Activated CD8-positive, alpha-beta memory T cell treated with anti-CD3 and anti-CD28 coated beads for 36 hours (primary cell): ENCODE measurements at regions not wholly inside any gene's neighbourhood (a gene's known extent, or its start where the extent isn't known, plus 50 kb on each side); places are given as distances from the start of the nearest gene placed in this dataset.
"Not testable (repeated sequence)": the region's sequence is repeated elsewhere in the genome, so short reads cannot be mapped to it uniquely, and the experiment has no call there.

Source experiments
- CTCF ChIA-PET: fragments of 350-600 bp; sonication (Branson Sonifier 250); formaldehyde crosslinking; loops from one replicate; lab custom pipeline; 2021; ENCODE audit warnings: antibody characterized with exemption; lab: Charles Lee
- POLR2A ChIA-PET: fragments of 350-600 bp; sonication (Branson Sonifier 250); formaldehyde crosslinking; loops from one replicate; lab custom pipeline; 2021; ENCODE audit warnings: antibody characterized with exemption; lab: Charles Lee

DNA sequence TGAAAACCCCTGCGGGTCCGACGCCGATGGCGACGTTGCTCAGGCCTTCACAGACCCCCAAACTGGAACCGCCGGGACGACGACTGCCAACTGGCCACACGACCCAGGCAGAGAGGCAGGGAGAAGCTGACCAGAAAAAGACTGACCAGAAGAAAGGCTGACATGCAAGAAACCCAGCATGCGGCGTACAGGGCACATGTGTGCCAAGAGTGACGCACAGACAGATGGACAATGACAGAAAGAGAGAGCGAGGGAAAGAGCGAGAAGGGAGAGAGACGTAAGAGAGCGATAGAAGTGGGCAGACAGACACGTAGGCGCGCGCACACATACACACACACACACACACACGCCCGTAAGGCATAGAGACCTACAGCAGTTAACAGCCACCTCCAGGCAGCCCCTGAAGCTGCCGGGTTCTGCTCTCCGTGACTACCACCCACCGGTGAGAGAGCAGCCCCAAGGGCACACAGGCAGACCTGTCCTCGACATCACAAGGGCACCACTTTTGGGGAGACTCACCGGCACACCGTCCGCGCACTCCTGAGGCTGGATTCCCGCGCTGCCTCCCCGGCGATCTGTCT lies 67.2 kb upstream of the ZNF527 start:
- ChIA-PET CTCF (no interaction called here), POLR2A (no interaction called here)

DNA sequence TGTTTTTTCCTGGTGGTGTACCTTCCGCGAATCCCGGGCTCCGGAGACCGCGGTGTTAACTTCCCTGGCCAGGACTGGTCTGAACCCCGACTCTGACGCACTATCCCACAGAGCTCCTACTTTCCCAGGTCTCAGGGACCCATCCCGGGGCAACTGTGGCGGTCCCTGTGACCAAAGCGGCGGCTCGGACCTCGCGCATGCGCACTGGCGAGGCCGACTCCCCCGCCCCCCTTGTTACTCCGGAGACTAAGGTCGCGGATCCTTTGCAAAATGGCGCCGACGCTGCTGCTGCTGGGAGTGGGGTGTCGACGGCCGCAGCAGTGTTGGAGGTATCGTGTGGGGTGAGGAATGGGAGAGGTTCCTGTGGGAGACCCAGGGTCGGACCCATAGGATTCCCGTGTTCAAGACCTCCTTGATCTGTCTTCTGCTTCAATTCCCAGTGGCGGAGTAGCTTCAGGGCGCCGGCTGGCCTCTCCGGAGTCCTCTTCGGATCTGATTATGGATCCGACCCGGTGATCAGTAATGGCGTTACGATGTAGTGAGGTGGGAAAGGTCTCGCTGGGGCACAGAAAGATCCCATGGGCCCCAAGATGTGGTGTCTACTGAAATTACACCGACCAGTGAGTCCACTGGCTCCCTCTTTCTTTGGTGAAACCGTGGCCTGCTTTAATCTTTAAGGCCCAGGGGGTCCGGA lies 66.6 kb upstream of the ZNF527 start:
- ChIA-PET POLR2A (no interaction called here), CTCF (no interaction called here)

DNA sequence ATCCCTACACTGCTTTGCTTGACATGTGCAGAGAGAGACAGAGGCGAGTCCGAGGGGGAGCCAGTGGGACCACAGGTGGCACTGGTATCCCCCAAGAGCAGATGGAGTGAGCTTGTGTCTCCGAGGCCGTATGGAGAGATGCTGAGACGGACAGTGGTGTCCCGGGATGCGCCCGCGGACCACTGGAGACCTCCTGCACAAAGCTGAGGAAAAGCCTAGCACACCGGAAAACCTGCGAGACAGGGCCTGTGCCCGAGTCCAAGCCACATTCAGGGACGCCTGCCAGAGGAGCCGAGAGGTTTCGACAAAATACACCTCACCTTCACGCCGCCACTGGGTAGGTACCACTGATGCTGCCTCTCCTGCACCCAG lies 66.0 kb upstream of the ZNF527 start:
- ChIA-PET CTCF (no interaction called here), POLR2A (no interaction called here)

DNA sequence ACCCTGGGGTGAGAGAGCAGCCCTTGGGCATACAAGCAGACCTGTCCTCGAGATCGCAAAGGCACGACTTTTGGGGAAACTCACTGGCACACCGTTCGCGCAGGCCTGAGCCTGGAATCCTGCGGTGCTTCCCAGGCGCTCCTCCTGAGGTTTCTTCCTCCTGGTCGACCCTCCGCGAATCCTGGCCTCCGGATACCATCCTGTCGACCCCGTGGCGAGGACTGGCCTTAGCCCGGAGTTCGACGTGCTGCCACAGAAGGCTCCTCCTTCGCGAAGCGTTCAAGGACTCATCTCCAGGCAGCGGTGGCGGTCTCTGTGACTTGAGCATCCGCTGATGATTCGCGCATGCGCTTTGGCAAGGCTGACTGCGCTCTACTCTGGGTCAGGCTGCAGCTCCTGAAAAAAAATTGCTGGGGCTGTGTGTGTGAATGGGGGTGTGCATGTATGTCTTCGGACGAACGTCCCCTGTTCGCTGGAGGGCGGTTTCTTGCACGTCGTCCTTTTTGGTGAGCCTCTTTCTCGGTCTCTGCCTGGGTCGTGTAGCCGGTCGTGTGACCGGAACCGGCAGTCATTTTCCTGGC lies 64.4 kb upstream of the ZNF527 start:
- ChIA-PET POLR2A (no interaction called here), CTCF (no interaction called here)

DNA sequence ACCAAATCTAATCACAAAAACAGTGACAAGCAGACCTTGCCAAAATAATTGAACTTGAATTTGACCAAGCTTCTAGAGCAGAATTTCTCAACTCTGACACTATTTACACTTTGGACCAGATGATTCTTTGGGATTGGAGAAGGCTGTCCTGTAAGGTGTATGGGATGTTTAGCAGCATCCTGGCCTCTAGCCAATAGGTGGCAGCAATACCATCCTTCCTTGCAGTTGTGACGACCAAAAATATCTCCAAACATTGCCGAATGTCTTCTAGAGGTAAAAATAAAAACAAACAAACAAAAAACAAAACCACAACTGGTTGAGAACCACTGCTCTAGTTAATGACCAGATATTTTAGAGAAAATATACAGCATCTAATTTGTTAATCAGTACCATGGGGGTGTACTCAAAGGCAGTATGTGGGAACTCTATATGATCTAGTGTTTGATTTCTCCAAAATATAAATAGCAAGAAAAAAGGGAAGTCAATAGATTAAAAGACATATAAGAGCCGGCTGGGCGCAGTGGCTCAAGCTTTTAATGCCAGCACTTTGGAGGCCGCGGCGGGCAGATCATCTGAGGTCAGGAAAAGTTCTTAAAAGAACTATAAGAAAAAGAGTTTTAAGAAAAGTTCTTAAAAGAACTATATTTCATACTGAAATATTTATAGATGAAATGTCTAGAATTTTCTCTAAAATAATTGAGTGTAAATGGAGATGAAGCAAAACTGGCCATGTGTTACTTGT lies 60.9 kb upstream of the ZNF527 start:
- CTCF ChIA-PET, result no interaction called here
- POLR2A ChIA-PET, result no interaction called here

DNA sequence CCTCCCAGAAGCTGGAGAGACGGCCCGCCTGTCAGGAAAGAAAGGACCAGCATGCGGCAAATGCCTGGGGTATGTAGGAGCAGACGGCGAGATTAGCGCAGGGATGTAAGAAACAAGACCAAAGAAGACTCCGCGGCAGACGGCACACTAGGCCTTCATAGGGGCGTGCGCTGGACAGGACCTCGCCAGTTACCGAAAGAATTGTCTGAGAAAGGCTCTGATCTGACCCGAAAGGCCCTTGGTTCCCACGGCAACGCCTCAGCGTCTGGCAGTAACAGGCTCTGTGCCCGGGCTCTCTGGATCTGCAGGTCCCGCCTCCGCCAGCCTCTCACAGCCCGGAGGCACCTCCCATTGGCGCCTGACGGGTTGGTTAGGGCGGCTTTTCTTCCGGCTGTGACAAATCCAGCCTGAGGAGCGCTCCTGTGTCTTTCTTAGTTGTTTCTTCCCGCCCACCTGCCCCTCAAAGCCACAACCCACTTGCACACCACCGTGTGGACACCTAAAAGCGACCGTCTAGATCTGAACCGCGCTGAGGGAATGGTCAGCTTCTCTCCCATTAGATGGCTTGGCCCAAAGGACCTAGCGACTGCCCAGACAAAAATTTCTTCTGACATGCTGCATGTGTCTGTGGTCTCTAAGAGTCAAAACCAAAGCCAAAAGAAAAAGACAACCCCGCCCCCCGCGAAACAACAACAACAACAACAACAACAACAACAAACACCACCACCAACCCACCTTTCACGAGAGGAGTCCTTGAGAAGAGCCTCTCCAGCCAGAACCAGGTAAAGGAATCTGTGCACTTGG lies 58.2 kb upstream of the ZNF527 start:
- CTCF ChIA-PET, POLR2A ChIA-PET: not testable (repeated sequence)

DNA sequence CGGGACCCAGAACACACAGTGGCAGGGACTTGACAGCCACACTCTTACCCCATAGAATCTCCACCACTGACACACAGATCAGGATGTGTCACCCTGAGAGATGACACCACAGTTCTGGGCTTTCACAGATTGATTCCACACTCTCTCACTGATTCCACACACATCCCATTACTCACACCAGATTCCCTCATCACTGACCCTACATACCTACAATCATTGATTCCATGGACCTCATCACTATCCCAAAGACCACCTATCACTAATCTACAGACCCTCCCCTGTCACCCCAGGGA lies 57.6 kb upstream of the ZNF527 start:
- CTCF ChIA-PET, result no interaction called here
- POLR2A ChIA-PET, result no interaction called here

DNA sequence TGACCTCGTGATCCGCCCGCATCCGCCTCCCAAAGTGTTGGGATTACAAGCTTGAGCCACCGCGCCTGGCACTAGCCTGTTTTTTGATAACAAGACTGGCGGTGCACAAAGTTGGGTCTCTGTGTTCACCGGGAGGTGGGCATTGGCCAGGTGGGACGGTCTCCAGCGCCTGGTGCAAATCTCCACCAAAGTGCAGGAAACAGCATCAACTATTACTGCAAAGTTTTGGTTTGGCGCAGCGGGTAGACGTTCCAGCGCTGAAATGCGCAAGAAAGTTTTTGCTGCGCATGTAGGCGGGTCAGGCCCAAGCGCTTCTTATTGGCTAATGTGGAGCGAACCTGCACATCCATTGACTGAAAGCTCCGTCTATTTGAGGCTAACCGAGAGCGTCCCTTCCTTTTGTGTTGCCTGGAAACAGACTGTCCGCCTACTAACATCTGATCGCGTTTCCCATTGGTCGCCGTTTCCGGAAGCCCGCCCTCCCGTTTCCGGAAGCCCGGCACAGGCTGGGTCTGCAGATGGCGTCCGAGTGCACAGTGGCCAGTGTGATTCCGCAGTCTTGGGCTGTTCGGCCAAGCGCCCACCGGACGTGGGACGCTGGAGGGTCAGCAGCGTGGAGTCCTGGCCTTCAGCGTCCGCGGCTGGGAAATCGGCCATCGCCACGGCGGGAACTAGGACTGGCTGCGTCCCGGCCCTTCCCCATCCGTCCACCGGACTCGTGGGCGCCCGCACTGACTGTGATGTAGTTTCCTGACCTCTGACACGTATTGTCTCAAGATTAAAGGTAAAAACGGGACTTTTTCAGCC lies 53.3 kb upstream of the ZNF527 start:
- ChIA-PET CTCF (interaction anchor here (0.7 to 1.1 kb wide), 3 partner anchors 27 to 1078 kb away, joined by 3 to 4 read pairs (median 3); partner anchors contain the start of gene ZNF793), POLR2A (interaction anchor here (0.7 to 1.5 kb wide), 4 partner anchors 53 to 939 kb away, joined by 3 to 9 read pairs (median 4); partner anchors contain the start of genes ZFP14, ZNF527, ZNF570 and ZNF573)

DNA sequence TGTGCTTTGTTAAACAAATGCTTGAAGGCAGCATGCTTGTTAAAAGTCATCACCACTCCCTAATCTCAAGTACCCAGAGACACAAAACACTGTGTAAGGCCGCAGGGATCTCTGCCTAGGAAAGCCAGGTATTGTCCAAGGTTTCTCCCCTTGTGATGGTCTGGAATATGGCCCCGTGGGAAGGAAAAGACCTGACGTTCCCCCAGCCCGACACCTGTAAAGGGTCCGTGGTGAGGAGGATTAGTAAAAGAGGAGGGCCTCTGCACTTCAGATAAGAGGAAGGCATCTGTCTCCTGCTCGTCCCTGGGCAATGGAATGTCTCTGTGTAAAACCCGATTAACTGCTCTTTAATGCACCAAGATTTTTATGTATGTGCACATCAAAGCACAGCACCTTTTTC lies 49.9 kb upstream of the ZNF527 start:
- CTCF ChIA-PET, POLR2A ChIA-PET: not testable (repeated sequence)
